ENCODE measurements at regions not wholly inside any gene's neighbourhood (a gene's known extent, or its start where the extent isn't known, plus 50 kb on each side); places are given as distances from the start of the nearest gene placed in this dataset.
"Not testable (repeated sequence)": the region's sequence is repeated elsewhere in the genome, so short reads cannot be mapped to it uniquely, and the experiment has no call there.

DNA sequence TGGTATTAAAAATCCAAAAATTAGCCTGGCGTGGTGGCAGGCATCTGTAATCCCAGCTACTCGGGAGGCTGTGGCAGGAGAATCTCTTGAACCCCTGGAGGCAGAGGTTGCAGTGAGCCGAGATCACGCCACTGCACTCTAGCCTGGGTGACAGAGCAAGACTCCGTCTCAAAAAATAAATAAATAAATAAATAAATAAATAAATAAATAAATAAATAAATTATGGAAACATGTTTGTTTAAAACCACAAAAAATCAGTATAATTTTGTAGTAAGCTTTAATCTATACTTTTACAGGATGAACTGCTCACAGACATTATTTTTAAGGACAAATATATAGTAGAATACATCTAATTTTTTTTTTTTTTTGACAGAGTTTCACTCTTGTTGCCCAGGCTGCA, 521.3 kb upstream of the ATXN7L3B start:
- not testable (repeated sequence) for H3K9me3 Mint-ChIP-seq; H3F3A ChIP-seq (replicated peaks; ENCODE audit: low read depth); H3K79me2 ChIP-seq (replicated peaks; ENCODE audit: insufficient read depth); H3K27ac Mint-ChIP-seq; ATAC-seq; H3K27me3 ChIP-seq (ENCODE audit: insufficient read depth); H4K20me1 ChIP-seq (replicated peaks; ENCODE audit: insufficient read depth); H3K36me3 ChIP-seq (ENCODE audit: insufficient read depth); H3K9me2 ChIP-seq (ENCODE audit: insufficient read depth); H3K36me3 Mint-ChIP-seq (ENCODE audit: low read depth); H3K27me3 Mint-ChIP-seq (ENCODE audit: insufficient read depth, low read depth, poor library complexity); H3K27ac ChIP-seq (ENCODE audit: low read depth); DNase-seq (ENCODE audit: low spot score); H3K4me3 ChIP-seq; H2AFZ ChIP-seq; H3K4me3 Mint-ChIP-seq; H3K4me2 ChIP-seq
- peaks cover 14% of the 10 kb centered on the region for H3K4me1 Mint-ChIP-seq
- peaks cover 12% of the 10 kb centered on the region; the same call in 1 of the 2 replicates for H3K4me1 ChIP-seq (ENCODE audit: insufficient read depth)

DNA sequence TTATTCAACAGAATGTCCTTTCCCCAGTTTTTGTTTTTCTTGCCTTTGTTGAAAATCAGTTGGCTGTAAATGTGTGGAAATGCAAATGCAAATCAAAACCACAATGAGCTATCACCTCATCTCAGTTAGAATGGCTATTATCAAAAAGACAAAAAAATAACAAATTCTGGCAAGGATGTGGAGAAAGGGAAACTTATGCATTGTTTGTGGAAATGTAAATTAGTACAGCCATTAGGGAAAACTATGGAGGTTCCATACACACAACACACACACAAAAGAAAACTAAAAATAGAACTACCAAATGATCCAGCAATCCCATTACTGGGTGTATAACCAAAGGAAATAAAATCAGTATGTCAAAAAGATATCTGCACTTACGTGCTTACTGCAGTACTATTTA, 518.8 kb upstream of the ATXN7L3B start:
- ATAC-seq (no peak), DNase-seq (ENCODE audit: low spot score) (no peak)
- no peaks in the 10 kb centered on the region for H3K9me3 Mint-ChIP-seq
- Histone ChIP-seq H3K27ac (ENCODE audit: low read depth) (no peak overlapping the region), H2AFZ (no peak overlapping the region), H3K4me2 (peak overlapping the region; percentile 30; the same call in 1 of the 2 replicates), H4K20me1 (replicated peaks; ENCODE audit: insufficient read depth) (no peaks in the 10 kb centered on the region), H3K9me2 (ENCODE audit: insufficient read depth) (no peaks in the 10 kb centered on the region), H3K36me3 (ENCODE audit: insufficient read depth) (no peaks in the 10 kb centered on the region), H3K79me2 (replicated peaks; ENCODE audit: insufficient read depth) (no peaks in the 10 kb centered on the region), H3F3A (replicated peaks; ENCODE audit: low read depth) (no peaks in the 10 kb centered on the region), H3K4me1 (ENCODE audit: insufficient read depth) (peaks cover 12% of the 10 kb centered on the region; the same call in 1 of the 2 replicates), H3K4me3 (no peak overlapping the region), H3K27me3 (ENCODE audit: insufficient read depth) (no peaks in the 10 kb centered on the region)
- H3K36me3 Mint-ChIP-seq (ENCODE audit: low read depth) = no peaks in the 10 kb centered on the region
- peaks cover 6% of the 10 kb centered on the region; the same call in 2 of the 3 replicates for H3K4me1 Mint-ChIP-seq
- H3K4me3 Mint-ChIP-seq = no peak overlapping the region
- TF ChIP-seq, protein P1, sequence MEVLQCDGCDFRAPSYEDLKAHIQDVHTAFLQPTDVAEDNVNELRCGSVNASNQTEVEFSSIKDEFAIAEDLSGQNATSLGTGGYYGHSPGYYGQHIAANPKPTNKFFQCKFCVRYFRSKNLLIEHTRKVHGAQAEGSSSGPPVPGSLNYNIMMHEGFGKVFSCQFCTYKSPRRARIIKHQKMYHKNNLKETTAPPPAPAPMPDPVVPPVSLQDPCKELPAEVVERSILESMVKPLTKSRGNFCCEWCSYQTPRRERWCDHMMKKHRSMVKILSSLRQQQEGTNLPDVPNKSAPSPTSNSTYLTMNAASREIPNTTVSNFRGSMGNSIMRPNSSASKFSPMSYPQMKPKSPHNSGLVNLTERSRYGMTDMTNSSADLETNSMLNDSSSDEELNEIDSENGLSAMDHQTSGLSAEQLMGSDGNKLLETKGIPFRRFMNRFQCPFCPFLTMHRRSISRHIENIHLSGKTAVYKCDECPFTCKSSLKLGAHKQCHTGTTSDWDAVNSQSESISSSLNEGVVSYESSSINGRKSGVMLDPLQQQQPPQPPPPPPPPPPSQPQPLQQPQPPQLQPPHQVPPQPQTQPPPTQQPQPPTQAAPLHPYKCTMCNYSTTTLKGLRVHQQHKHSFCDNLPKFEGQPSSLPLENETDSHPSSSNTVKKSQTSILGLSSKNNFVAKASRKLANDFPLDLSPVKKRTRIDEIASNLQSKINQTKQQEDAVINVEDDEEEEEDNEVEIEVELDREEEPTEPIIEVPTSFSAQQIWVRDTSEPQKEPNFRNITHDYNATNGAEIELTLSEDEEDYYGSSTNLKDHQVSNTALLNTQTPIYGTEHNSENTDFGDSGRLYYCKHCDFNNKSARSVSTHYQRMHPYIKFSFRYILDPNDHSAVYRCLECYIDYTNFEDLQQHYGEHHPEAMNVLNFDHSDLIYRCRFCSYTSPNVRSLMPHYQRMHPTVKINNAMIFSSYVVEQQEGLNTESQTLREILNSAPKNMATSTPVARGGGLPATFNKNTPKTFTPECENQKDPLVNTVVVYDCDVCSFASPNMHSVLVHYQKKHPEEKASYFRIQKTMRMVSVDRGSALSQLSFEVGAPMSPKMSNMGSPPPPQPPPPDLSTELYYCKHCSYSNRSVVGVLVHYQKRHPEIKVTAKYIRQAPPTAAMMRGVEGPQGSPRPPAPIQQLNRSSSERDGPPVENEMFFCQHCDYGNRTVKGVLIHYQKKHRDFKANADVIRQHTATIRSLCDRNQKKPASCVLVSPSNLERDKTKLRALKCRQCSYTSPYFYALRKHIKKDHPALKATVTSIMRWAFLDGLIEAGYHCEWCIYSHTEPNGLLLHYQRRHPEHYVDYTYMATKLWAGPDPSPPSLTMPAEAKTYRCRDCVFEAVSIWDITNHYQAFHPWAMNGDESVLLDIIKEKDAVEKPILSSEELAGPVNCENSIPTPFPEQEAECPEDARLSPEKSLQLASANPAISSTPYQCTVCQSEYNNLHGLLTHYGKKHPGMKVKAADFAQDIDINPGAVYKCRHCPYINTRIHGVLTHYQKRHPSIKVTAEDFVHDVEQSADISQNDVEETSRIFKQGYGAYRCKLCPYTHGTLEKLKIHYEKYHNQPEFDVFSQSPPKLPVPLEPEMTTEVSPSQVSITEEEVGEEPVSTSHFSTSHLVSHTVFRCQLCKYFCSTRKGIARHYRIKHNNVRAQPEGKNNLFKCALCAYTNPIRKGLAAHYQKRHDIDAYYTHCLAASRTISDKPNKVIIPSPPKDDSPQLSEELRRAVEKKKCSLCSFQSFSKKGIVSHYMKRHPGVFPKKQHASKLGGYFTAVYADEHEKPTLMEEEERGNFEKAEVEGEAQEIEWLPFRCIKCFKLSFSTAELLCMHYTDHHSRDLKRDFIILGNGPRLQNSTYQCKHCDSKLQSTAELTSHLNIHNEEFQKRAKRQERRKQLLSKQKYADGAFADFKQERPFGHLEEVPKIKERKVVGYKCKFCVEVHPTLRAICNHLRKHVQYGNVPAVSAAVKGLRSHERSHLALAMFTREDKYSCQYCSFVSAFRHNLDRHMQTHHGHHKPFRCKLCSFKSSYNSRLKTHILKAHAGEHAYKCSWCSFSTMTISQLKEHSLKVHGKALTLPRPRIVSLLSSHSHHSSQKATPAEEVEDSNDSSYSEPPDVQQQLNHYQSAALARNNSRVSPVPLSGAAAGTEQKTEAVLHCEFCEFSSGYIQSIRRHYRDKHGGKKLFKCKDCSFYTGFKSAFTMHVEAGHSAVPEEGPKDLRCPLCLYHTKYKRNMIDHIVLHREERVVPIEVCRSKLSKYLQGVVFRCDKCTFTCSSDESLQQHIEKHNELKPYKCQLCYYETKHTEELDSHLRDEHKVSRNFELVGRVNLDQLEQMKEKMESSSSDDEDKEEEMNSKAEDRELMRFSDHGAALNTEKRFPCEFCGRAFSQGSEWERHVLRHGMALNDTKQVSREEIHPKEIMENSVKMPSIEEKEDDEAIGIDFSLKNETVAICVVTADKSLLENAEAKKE (CRISPR knock-in tag; IDR thresholded peaks at IDR 0.05) = no peak
- TF ChIP-seq, protein P2, sequence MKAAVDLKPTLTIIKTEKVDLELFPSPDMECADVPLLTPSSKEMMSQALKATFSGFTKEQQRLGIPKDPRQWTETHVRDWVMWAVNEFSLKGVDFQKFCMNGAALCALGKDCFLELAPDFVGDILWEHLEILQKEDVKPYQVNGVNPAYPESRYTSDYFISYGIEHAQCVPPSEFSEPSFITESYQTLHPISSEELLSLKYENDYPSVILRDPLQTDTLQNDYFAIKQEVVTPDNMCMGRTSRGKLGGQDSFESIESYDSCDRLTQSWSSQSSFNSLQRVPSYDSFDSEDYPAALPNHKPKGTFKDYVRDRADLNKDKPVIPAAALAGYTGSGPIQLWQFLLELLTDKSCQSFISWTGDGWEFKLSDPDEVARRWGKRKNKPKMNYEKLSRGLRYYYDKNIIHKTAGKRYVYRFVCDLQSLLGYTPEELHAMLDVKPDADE (IDR thresholded peaks at IDR 0.05) = no peak
- TF ChIP-seq, protein P3, sequence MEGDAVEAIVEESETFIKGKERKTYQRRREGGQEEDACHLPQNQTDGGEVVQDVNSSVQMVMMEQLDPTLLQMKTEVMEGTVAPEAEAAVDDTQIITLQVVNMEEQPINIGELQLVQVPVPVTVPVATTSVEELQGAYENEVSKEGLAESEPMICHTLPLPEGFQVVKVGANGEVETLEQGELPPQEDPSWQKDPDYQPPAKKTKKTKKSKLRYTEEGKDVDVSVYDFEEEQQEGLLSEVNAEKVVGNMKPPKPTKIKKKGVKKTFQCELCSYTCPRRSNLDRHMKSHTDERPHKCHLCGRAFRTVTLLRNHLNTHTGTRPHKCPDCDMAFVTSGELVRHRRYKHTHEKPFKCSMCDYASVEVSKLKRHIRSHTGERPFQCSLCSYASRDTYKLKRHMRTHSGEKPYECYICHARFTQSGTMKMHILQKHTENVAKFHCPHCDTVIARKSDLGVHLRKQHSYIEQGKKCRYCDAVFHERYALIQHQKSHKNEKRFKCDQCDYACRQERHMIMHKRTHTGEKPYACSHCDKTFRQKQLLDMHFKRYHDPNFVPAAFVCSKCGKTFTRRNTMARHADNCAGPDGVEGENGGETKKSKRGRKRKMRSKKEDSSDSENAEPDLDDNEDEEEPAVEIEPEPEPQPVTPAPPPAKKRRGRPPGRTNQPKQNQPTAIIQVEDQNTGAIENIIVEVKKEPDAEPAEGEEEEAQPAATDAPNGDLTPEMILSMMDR (conservative IDR thresholded peaks at IDR 0.05; ENCODE audit: low read depth in 2 of 2) = no peak
- TF ChIP-seq EZH2 (IDR thresholded peaks at IDR 0.05; ENCODE audit: low read depth, unreplicated experiment) (no peak), ZNF331 (CRISPR knock-in tag; IDR thresholded peaks at IDR 0.05; ENCODE audit: low read depth) (no peak), NANOG (IDR thresholded peaks at IDR 0.05; ENCODE audit: borderline replicate concordance) (no peak)
- H3K27me3 Mint-ChIP-seq (ENCODE audit: insufficient read depth, low read depth, poor library complexity) = no peaks in the 10 kb centered on the region
- H3K27ac Mint-ChIP-seq = no peak overlapping the region

Data from GM23338 (cell line).